IMR-90 (cell line): ENCODE measurements at regions not wholly inside any gene's neighbourhood (a gene's known extent, or its start where the extent isn't known, plus 50 kb on each side); places are given as distances from the start of the nearest gene placed in this dataset.

Source experiments
- BHLHE40 ChIP-seq: fragments of 150-350 bp; IDR thresholded peaks from 2 replicates; pipeline ENCODE4 v1.6.1; 2016; ENCODE audit warnings: mild to moderate bottlenecking, low read depth, low read length
- CEBPB ChIP-seq: IDR thresholded peaks from 2 replicates; pipeline ENCODE4 v1.6.1; 2012; ENCODE audit warnings: low read depth, low read length, improper control_type of control experiment
- CTCF ChIP-seq: conservative IDR thresholded peaks from 2 replicates; pipeline ENCODE4 v1.5.1; 2012; ENCODE audit warnings: mild to moderate bottlenecking, low read depth, low read length, improper control_type of control experiment
- ELK1 ChIP-seq: fragments of 150-350 bp; IDR thresholded peaks from 2 replicates; pipeline ENCODE4 v1.6.1; 2016; ENCODE audit warnings: low read depth, mild to moderate bottlenecking, low read length, moderate library complexity, borderline replicate concordance
- MAZ ChIP-seq: IDR thresholded peaks from 2 replicates; pipeline ENCODE4 v1.6.1; 2012; ENCODE audit warnings: low read depth, mild to moderate bottlenecking, low read length, improper control_type of control experiment, moderate library complexity, borderline replicate concordance
- NFE2L2 ChIP-seq: fragments of 150-350 bp; IDR thresholded peaks from 2 replicates; pipeline ENCODE4 v1.6.1; 2016; ENCODE audit warnings: low read depth, mild to moderate bottlenecking, low read length
- POLR2A ChIP-seq: IDR thresholded peaks from 2 replicates; pipeline ENCODE4 v1.6.1; 2012; ENCODE audit warnings: mild to moderate bottlenecking, low read depth, low read length
- RAD21 ChIP-seq: IDR thresholded peaks from 2 replicates; pipeline ENCODE4 v1.6.1; 2012; ENCODE audit warnings: low read length, improper control_type of control experiment
- RCOR1 ChIP-seq: IDR thresholded peaks from 2 replicates; pipeline ENCODE4 v1.6.1; 2012; ENCODE audit warnings: mild to moderate bottlenecking, low read length, improper control_type of control experiment; ENCODE audit not compliant: insufficient replicate concordance
- RFX5 ChIP-seq: IDR thresholded peaks from 2 replicates; pipeline ENCODE4 v1.8.0; 2012; ENCODE audit warnings: low read depth, mild to moderate bottlenecking, low read length, moderate library complexity

- TF ChIP-seq CTCF (no peak), BHLHE40 (no peak), POLR2A (no peak), CEBPB (no peak), ELK1 (no peak), MAZ (no peak), NFE2L2 (no peak), RCOR1 (no peak), RFX5 (no peak), RAD21 (no peak)
Observed at GRCh38 chr4:20195071-20195885, 56.4 kb upstream of the SLIT2 start.
